ENCODE measurements at regions not wholly inside any gene's neighbourhood (a gene's known extent, or its start where the extent isn't known, plus 50 kb on each side); places are given as distances from the start of the nearest gene placed in this dataset.

DNA sequence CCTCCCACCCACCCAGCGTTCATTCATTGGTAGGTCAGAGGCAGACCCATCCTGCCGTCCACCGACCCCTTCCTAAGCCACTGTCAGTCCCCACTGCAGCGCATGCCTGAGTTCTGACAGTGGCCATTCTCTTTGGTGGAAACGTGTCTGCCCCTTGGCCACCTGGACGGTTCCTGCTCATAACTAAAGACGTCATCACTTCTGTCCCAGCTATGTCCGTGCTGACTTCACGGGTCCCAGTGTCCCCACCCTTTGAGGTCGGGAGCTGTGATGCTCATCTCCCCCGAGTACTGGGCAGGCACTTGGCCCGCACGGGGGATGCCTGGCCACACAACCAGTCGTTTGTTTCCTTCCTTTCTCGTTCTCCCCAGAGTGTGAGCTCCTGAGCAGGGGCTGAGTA lies 267.1 kb downstream of the C16orf95 start:
- Mint-ChIP-seq H3K27ac (no peak overlapping the region), H3K9me3 (peaks cover 0 to 2% (median 0%) of the 10 kb centered on the region in 6 donors), H3K36me3 (no peaks in the 10 kb centered on the region), H3K4me1 (no peaks in the 10 kb centered on the region), H3K27me3 (ENCODE audit: low read depth in 3 of 3) (peaks cover 2 to 10% (median 8%) of the 10 kb centered on the region in 3 donors), H3K4me3 (no peak overlapping the region)
- no peak for DNase-seq

DNA sequence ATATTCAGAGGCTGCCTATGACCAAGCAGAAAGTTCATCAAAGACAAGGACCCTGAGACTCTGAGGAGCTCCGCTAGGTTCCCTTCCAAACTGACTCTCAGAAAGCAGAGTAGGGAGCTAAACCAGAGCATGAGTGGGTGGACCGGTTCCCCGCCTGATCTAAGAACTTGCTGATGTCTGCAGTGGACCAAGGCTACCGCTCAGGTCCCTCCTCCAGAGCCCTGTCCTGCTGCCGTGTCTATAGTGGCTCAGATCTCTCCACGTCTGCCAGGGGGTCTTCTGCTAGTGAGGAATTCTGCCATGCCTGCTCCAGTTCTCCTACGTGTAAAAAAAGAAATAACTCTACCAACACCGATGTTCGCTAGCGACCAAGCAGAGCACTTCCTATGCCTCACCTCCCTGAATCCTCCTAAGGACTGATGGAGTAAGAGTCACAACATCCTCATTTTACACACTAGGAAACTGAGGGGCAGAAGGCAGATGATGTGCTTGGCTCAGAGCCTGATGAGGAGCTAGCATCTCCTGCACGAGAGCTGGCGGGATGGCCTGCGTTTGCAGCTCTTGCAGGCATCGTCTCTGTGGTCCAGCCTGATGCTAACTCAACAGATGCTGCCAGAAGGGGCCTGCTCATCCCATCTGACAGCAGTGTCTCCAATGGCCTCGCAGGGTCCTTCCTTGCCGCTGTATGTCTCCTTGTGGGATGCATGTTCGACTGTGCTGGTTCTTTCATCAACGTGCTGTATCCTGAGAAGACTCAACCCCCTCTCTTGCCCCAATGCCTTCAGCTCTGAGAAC lies 265.5 kb downstream of the C16orf95 start:
- peaks cover 4 to 8% (median 8%) of the 10 kb centered on the region in 3 donors for H3K27me3 Mint-ChIP-seq (ENCODE audit: low read depth in 3 of 3)
- H3K4me3 Mint-ChIP-seq, result no peak overlapping the region
- DNase-seq, result no peak
- no peaks in the 10 kb centered on the region for H3K36me3 Mint-ChIP-seq
- no peak overlapping the region for H3K27ac Mint-ChIP-seq
- peaks cover 0 to 2% (median 0%) of the 10 kb centered on the region in 6 donors for H3K9me3 Mint-ChIP-seq
- H3K4me1 Mint-ChIP-seq, result no peaks in the 10 kb centered on the region

DNA sequence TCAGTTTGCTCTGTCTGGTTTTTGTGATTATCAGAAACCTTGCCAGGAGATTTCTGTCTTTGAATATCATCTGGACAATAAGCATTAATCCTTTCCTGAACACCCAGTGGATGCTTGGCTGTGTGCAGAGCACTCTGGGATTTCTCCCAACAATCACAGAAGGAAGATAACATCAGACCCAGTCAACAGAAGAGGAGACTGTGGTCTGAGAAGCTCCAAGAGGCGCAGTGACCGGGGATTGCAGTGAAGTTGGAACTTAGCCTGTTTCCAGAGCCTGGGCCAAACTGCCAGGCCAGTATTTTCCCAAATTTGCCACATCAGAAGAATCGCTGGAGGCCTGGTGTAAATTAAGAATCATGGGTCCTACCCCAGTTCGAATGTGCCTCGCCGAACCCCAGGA lies 264.7 kb downstream of the C16orf95 start:
- Mint-ChIP-seq H3K4me3 (no peak overlapping the region), H3K9me3 (peaks cover 0 to 2% (median 0%) of the 10 kb centered on the region in 6 donors), H3K27me3 (ENCODE audit: low read depth in 3 of 3) (peaks cover 4 to 8% (median 8%) of the 10 kb centered on the region in 3 donors), H3K36me3 (no peaks in the 10 kb centered on the region), H3K4me1 (no peaks in the 10 kb centered on the region), H3K27ac (no peak overlapping the region)
- DNase-seq, result no peak

DNA sequence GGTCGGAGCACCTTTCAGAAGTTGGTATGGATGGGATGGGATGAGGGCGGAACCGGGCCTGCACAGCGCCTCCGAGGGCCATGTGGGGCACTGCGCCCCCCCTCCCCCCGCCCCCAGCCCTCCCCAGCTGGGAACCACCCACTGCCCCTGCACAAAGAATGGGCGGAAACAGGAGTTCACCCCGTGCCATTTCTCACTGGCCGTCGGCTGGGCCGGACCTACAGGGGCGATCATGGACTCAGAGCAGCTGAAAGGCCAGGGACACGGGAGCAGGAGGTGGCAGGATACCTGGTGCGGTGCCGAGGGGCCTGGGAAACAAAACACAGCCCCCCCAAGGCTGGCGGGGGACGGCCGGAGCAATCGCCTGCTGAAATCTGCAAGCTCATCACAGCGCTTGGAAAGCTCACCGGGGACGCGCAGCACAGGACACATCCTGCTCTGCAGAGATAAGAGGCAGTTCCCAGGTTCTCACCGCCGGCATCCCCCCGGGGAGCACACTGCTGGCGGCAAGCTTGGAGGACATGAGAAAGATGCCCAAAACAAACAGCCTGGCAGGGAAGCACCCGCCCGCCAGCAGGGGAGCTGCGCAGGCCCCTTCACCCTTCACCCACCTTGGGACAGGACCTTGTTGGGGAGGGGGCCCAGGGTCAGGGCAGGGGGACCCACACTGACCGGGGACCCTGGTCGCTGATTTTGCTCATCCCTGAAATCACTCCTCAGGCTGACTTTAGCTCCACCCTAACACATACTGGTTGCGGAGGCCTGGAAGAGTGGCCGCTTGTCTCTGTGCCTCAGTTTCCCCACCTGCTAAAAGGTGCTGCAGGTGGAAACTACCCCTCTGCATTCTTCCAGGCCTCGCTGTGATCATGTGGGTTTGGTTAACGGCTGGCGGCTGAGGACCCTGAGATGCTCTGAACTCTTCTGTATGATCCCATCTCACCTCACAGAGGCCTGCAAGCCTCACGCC lies 263.9 kb downstream of the C16orf95 start:
- no peak overlapping the region for H3K27ac Mint-ChIP-seq
- DNase-seq, result no peak
- peaks cover 4 to 8% (median 8%) of the 10 kb centered on the region in 3 donors for H3K27me3 Mint-ChIP-seq (ENCODE audit: low read depth in 3 of 3)
- H3K4me1 Mint-ChIP-seq, result no peaks in the 10 kb centered on the region
- H3K4me3 Mint-ChIP-seq, result no peak overlapping the region
- peaks cover 0 to 2% (median 0%) of the 10 kb centered on the region in 6 donors for H3K9me3 Mint-ChIP-seq
- no peaks in the 10 kb centered on the region for H3K36me3 Mint-ChIP-seq

DNA sequence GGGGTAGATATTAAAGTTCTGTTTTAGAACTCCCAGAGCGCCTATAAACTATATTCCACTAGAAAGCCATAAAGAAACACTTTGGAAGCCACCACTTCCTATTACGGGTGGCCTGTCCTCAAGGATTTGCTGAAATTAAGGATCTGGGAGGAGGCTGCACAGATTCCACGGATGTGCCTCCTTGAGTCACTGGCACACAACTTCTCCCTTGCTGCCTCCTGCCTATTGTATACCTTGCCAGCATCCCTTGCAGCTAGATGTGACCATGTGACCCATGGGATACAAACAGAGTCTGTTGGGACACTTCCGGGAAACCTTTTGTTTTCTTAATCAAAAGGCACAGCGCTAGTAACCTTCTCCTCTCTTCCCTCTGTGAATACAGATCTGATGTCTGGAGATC lies 263.0 kb downstream of the C16orf95 start:
- peaks cover 0 to 2% (median 0%) of the 10 kb centered on the region in 6 donors for H3K9me3 Mint-ChIP-seq

DNA sequence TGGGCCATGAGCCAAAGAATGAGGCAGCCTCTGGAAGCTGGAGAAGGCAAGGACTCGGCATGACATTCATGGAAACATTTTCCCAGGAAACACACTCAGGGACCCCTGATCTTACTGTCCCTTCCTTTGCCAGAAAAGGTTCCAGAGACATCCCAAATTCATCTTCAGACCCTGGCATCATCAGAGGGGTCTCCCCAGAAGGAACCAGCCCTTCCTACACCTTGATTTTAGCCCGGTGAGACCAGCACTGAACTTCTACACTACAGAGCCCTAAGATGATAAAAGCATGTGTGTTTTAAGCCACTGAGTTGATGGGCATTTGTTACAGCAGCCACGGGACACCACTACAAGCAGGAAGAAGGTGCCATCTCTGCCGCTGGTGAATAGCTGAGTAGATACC lies 262.3 kb downstream of the C16orf95 start:
- Mint-ChIP-seq H3K4me1 (no peaks in the 10 kb centered on the region), H3K9me3 (peaks cover 0 to 2% (median 0%) of the 10 kb centered on the region in 6 donors), H3K27ac (no peak overlapping the region), H3K36me3 (no peaks in the 10 kb centered on the region), H3K27me3 (ENCODE audit: low read depth in 3 of 3) (peaks cover 4 to 8% (median 8%) of the 10 kb centered on the region in 3 donors), H3K4me3 (no peak overlapping the region)
- DNase-seq, result no peak

More for the DNA sequence above, 263.0 kb downstream of the C16orf95 start:
- Mint-ChIP-seq H3K4me1 (no peaks in the 10 kb centered on the region), H3K27ac (no peak overlapping the region), H3K4me3 (no peak overlapping the region), H3K27me3 (ENCODE audit: low read depth in 3 of 3) (peaks cover 4 to 8% (median 8%) of the 10 kb centered on the region in 3 donors), H3K36me3 (no peaks in the 10 kb centered on the region)
- DNase-seq, result no peak

DNA sequence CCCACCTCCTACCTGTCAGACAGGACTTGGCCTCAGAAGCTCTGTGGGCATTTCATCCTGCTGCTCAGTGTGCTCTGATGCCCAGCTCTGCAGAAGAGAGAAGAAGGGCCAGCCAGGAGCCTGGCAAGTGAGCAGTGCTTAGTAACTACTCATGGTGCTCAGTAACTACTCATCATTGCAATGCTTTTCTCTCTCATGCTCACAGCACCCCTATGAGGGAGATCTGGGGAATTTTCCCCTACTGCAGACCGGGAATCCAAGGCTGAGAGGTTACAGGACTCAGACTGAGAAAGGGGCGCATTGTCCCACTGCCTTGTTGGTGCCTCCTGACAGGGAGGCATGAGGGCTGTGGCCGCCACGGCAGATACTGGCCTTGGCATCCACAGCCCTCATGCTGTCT lies 261.1 kb downstream of the C16orf95 start:
- Mint-ChIP-seq H3K36me3 (no peaks in the 10 kb centered on the region), H3K4me3 (no peak overlapping the region), H3K4me1 (no peaks in the 10 kb centered on the region), H3K27me3 (ENCODE audit: low read depth in 3 of 3) (peaks cover 4 to 11% (median 8%) of the 10 kb centered on the region in 3 donors), H3K9me3 (peaks cover 0 to 2% (median 0%) of the 10 kb centered on the region in 6 donors), H3K27ac (no peak overlapping the region)
- no peak for DNase-seq

DNA sequence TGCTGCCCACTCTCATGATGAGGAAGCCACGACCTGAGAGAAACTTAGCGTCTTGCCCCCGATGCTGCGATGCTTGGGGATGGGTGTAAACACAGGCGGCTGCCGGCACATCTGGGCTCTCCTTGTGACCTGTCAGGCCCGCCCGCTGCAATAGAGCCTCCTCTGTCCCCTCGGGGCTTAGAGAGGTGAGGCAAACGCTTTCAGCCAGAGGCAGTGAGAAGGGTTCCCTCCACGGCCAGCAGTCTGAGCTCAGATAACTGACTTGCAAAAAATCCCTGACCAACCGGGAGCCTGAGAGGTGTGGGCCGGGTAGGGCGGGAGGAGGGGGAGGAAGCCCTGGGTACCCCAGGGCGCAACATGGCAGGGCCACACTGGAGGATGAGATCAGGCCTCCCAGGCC lies 260.6 kb downstream of the C16orf95 start:
- peaks cover 0 to 2% (median 0%) of the 10 kb centered on the region in 6 donors for H3K9me3 Mint-ChIP-seq
- no peaks in the 10 kb centered on the region for H3K4me1 Mint-ChIP-seq
- H3K27me3 Mint-ChIP-seq (ENCODE audit: low read depth in 3 of 3), result peaks cover 4 to 14% (median 8%) of the 10 kb centered on the region in 3 donors
- H3K4me3 Mint-ChIP-seq, result no peak overlapping the region
- H3K36me3 Mint-ChIP-seq, result no peaks in the 10 kb centered on the region
- no peak overlapping the region for H3K27ac Mint-ChIP-seq
- no peak for DNase-seq

DNA sequence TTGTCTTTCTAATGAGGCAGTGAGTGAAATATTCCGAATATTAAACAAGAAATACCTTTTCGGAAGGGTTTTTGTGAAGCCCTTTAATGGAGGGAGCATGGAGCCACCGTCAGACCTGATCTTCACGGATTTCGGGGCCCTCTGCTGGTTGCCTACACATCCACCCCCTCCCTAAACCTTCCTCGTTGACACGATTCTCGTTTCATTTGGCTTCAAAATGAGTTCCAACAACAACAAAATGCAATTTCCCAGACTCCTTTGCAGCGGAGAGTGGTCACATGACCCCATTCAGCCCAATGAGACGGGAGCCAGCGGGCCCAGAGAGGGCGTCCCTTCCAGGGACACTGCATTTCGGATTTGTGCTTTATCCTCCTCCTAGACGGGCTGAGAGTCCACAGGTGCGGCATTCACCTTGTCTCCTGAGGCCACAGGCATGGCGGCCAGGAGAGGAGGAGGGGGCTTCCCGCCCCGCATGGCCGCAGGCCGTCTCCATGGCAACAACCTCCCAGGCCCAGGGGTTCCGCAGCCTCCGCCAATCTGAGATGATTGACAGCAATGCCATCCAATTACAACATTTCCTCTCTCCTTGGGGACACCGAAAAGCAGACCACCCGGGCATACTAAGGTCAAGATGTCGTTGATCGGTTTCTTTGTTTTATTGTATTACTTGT lies 259.8 kb downstream of the C16orf95 start:
- H3K9me3 Mint-ChIP-seq, result peaks cover 0 to 2% (median 0%) of the 10 kb centered on the region in 6 donors
- H3K4me3 Mint-ChIP-seq, result no peak overlapping the region
- H3K36me3 Mint-ChIP-seq, result no peaks in the 10 kb centered on the region
- H3K27ac Mint-ChIP-seq, result no peak overlapping the region
- peaks cover 4 to 13% (median 6%) of the 10 kb centered on the region in 3 donors for H3K27me3 Mint-ChIP-seq (ENCODE audit: low read depth in 3 of 3)
- DNase-seq, result no peak
- H3K4me1 Mint-ChIP-seq, result no peaks in the 10 kb centered on the region

DNA sequence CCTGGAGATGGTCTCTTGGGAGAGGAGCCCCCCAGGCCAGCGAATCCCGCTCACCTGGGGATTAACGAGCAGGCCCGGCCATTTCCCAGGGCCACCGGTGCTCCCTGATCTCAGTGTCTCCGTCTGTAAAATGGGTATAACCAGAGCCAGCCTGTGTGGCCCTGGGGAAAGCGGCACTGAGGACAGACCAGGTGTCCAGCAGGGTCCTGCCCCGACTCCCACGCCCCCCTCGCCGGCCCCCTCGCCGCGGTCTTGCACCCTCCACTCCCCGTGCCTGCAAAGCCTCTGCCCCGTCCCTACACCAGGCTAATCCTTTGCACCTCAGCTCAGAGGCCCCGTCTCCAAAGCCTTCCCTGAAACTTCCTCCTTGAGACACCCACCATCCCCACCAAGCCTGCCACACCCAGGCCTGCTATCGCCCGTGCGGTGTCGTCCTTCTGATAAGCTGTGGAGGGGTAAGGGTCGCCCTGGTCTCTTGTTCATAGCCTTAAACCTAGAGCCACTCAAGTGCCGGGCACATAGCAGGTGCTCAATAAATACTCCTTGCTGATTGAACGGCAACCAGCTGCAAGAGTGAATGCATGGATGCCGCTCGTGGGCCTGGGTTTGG lies 259.1 kb downstream of the C16orf95 start:
- H3K4me3 Mint-ChIP-seq, result no peak overlapping the region
- no peak overlapping the region for H3K27ac Mint-ChIP-seq
- no peaks in the 10 kb centered on the region for H3K4me1 Mint-ChIP-seq
- peaks cover 4 to 11% (median 6%) of the 10 kb centered on the region in 3 donors for H3K27me3 Mint-ChIP-seq (ENCODE audit: low read depth in 3 of 3)
- peaks cover 0 to 2% (median 0%) of the 10 kb centered on the region in 6 donors for H3K9me3 Mint-ChIP-seq
- H3K36me3 Mint-ChIP-seq, result no peaks in the 10 kb centered on the region
- DNase-seq, result no peak

DNA sequence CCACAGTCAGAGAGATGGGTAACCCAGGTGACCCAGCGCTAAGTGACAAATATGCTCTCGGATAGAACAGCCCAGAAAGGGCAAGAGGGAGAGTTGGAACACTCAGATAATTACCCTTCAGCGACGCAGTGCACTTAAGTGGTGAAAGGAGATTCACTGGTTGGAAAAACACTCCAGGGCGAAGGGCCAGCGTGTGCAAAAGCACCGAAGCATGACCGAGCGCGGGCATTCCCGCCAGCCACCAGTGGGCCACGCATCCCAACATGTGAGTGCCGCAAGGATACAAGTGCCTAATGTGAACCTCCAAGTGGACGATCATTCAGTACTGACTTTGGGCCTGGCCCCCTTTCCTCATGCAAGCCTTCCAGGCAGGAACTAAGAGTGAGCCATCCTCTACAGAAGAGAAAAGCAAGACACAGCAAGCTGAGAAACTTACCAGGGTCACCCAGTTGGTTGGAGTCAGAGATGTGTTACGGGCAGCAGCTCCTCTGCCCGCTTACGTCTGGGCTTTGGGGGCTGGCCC lies 258.4 kb downstream of the C16orf95 start:
- peaks cover 4 to 16% (median 5%) of the 10 kb centered on the region in 3 donors for H3K27me3 Mint-ChIP-seq (ENCODE audit: low read depth in 3 of 3)
- no peaks in the 10 kb centered on the region for H3K36me3 Mint-ChIP-seq
- peaks cover 0 to 2% (median 0%) of the 10 kb centered on the region in 6 donors for H3K9me3 Mint-ChIP-seq
- H3K4me3 Mint-ChIP-seq, result no peak overlapping the region
- no peak for DNase-seq
- H3K27ac Mint-ChIP-seq, result no peak overlapping the region
- no peaks in the 10 kb centered on the region for H3K4me1 Mint-ChIP-seq

DNA sequence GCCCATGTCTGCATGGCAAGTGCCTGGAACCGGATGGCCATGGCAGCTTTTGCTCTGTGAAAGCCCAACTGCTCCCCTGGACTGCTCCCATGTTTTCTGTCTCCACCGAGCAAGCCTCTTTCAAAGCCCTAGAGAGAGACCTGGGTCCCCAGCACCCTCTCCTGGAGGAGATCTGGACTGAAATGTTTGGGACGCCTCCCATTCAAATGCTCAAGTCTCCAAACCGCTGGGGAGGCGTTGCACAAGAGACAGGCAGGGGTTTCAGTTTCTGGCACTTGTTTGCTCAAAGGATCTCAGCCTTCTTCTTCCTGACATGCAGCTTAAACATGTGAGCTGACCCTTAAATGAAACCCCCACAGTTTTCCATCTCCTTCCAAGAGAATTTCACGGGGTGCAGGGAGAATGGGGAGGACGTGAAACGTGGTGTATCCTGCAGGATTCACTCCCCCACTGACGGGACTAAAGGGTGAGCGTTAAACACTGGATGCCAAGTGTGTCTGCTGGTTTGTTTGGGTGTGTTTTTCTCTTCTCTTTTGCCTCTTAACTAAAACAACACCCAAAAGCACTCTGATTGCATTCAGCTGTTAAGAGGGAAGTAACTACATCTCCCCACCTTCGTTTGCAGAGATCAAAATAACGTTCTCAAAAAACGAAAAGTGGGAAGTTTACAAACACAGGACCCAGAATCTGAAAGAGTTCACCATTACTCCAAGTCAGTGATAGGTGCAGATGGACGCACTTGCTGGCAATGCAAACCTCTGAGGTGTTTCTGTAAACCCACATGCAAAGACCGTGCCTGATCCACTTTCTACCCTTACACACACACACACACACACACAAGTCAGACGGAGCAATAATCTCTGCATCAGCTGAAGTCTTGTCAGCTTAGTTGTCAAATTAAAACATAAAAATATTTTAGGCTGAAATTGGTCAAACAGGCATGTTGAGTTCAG lies 256.9 kb downstream of the C16orf95 start:
- Mint-ChIP-seq H3K27ac (peak overlapping the region in 1 of 6 donors; percentile 7), H3K9me3 (no peaks in the 10 kb centered on the region), H3K4me3 (peak overlapping the region in 2 of 5 donors; percentile 9 to 51), H3K4me1 (no peaks in the 10 kb centered on the region), H3K27me3 (ENCODE audit: low read depth in 3 of 3) (peaks cover 1 to 18% (median 3%) of the 10 kb centered on the region in 3 donors), H3K36me3 (no peaks in the 10 kb centered on the region)
- no peak for DNase-seq

Measured in immature natural killer cell (primary cell).